Stomach (tissue), 4 donors: ENCODE measurements at regions not wholly inside any gene's neighbourhood (a gene's known extent, or its start where the extent isn't known, plus 50 kb on each side); places are given as distances from the start of the nearest gene placed in this dataset.

Experiments used
- CTCF ChIP-seq, 7 experiments: fragments of 450-650 bp in 4 of 7; fragments of 200-600 bp in 3 of 7; sonication (generic) in 3 of 7; IDR thresholded peaks; one replicate each; pipeline ENCODE4 v1.5.1; 2016 to 2019; ENCODE audit warnings: antibody characterized with exemption in 7 of 7, control low read depth in 2 of 7, mild to moderate bottlenecking in 1 of 7
- POLR2A ChIP-seq, 4 donors: fragments of 450-650 bp; IDR thresholded peaks; one replicate each; pipeline ENCODE4 v1.6.1; 2016; ENCODE audit warnings: antibody characterized with exemption in 4 of 4, control low read depth in 2 of 4, mild to moderate bottlenecking in 1 of 4, moderate library complexity in 1 of 4
- POLR2AphosphoS5 ChIP-seq, 3 donors: sonication (generic); formaldehyde crosslinking; IDR thresholded peaks; one replicate each; pipeline ENCODE4 v1.6.1; 2016; ENCODE audit warnings: antibody characterized with exemption in 3 of 3

- TF ChIP-seq CTCF (IDR thresholded peaks at IDR 0.05) (no peak), POLR2AphosphoS5 (IDR thresholded peaks at IDR 0.05) (no peak), POLR2A (IDR thresholded peaks at IDR 0.05) (no peak)
Observed at GRCh38 chr13:70203661-70204229, 95.5 kb upstream of the KLHL1 start.
